ENCODE measurements at regions not wholly inside any gene's neighbourhood (a gene's known extent, or its start where the extent isn't known, plus 50 kb on each side); places are given as distances from the start of the nearest gene placed in this dataset.
"Not testable (repeated sequence)": the region's sequence is repeated elsewhere in the genome, so short reads cannot be mapped to it uniquely, and the experiment has no call there.

GRCh38 chr12:32010631-32011336 lies 51.6 kb downstream of the RESF1 start:
- no peak for TF ChIP-seq CTCF (IDR thresholded peaks at IDR 0.05; ENCODE audit: unreplicated experiment)
- H3K27me3 Mint-ChIP-seq, result no peaks in the 10 kb centered on the region
- peaks cover 8% of the 10 kb centered on the region for H3K36me3 Mint-ChIP-seq (ENCODE audit: insufficient read depth)
- no peak for DNase-seq (ENCODE audit: low spot score, unreplicated experiment)
- peaks cover 5% of the 10 kb centered on the region for H3K4me1 Mint-ChIP-seq (ENCODE audit: low read depth)
- no peak overlapping the region for H3K27ac Mint-ChIP-seq
- H3K9me3 Mint-ChIP-seq (ENCODE audit: low read depth), result no peaks in the 10 kb centered on the region
- no peak overlapping the region for H3K4me3 Mint-ChIP-seq (ENCODE audit: low read depth)

DNA sequence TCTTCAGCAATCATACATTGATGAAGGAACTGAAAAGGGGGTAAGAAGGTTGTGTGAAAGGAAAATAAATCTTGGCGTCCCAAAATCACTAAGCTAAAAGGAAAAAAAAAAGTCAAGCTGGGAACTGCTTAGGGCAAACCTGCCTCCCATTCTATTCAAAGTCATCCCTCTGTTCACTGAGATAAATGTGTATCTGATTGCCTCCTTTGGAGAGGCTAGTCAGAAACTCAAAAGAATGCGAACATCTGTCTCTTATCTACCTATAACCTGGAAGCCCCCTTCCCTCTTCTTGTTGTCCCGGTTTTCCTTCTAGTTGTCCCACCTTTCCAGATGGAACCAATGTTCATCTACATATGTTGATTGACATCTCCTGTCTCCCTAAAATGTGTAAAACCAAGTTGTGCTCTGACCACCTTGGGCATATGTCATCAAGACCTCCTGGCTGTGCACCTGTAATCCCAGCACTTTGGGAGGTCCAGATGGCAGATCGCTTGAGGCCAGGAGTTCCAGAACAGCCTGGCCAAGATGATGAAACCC lies 53.1 kb downstream of the RESF1 start:
- H3K27ac Mint-ChIP-seq, result no peak overlapping the region
- H3K4me1 Mint-ChIP-seq (ENCODE audit: low read depth), result peaks cover 5% of the 10 kb centered on the region
- no peak for TF ChIP-seq CTCF (IDR thresholded peaks at IDR 0.05; ENCODE audit: unreplicated experiment)
- no peaks in the 10 kb centered on the region for H3K27me3 Mint-ChIP-seq
- DNase-seq (ENCODE audit: low spot score, unreplicated experiment), result no peak
- no peaks in the 10 kb centered on the region for H3K9me3 Mint-ChIP-seq (ENCODE audit: low read depth)
- H3K4me3 Mint-ChIP-seq (ENCODE audit: low read depth), result no peak overlapping the region
- peaks cover 5% of the 10 kb centered on the region for H3K36me3 Mint-ChIP-seq (ENCODE audit: insufficient read depth)

DNA sequence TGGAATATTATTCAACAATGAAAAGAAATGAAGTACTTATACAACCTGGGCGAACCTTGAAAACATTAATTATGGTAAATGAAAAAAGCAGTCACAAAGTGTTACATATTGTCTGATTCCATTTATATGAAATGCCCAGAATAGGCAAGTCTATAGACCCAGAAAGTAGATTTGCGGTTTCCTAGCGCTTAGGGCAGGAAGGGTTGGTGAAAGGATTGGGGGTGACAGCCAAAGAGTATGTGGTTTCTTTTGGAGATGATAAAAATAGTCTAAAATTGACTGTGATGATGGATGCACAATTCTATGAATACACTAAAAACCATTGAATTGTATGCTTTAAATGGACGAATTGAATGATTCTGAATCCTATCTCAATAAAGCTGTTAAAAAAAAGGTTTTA lies 55.8 kb downstream of the RESF1 start:
- no peaks in the 10 kb centered on the region for H3K27me3 Mint-ChIP-seq
- no peaks in the 10 kb centered on the region for H3K9me3 Mint-ChIP-seq (ENCODE audit: low read depth)

GRCh38 chr12:32016680-32017482 lies 57.7 kb downstream of the RESF1 start:
- Mint-ChIP-seq H3K9me3 (ENCODE audit: low read depth) (no peaks in the 10 kb centered on the region), H3K27me3 (no peaks in the 10 kb centered on the region), H3K4me3 (ENCODE audit: low read depth) (no peak overlapping the region), H3K27ac (peak overlapping the region; percentile 71), H3K36me3 (ENCODE audit: insufficient read depth) (no peaks in the 10 kb centered on the region), H3K4me1 (ENCODE audit: low read depth) (no peaks in the 10 kb centered on the region)
- TF ChIP-seq CTCF (IDR thresholded peaks at IDR 0.05; ENCODE audit: unreplicated experiment), result no peak
- DNase-seq (ENCODE audit: low spot score, unreplicated experiment), result no peak

More for the DNA sequence above, 55.8 kb downstream of the RESF1 start:
- Mint-ChIP-seq H3K36me3 (ENCODE audit: insufficient read depth) (no peaks in the 10 kb centered on the region), H3K4me1 (ENCODE audit: low read depth) (peaks cover 5% of the 10 kb centered on the region), H3K4me3 (ENCODE audit: low read depth) (no peak overlapping the region), H3K27ac (no peak overlapping the region)
- no peak for DNase-seq (ENCODE audit: low spot score, unreplicated experiment)
- TF ChIP-seq CTCF (IDR thresholded peaks at IDR 0.05; ENCODE audit: unreplicated experiment), result no peak

GRCh38 chr12:32021346-32021773 lies 62.1 kb downstream of the RESF1 start:
- TF ChIP-seq CTCF (IDR thresholded peaks at IDR 0.05; ENCODE audit: unreplicated experiment), result no peak
- peaks cover 4% of the 10 kb centered on the region for H3K9me3 Mint-ChIP-seq (ENCODE audit: low read depth)
- DNase-seq (ENCODE audit: low spot score, unreplicated experiment), result no peak
- H3K36me3 Mint-ChIP-seq (ENCODE audit: insufficient read depth), result no peaks in the 10 kb centered on the region
- no peaks in the 10 kb centered on the region for H3K27me3 Mint-ChIP-seq
- H3K4me3 Mint-ChIP-seq (ENCODE audit: low read depth), result no peak overlapping the region
- H3K27ac Mint-ChIP-seq, result peak overlapping the region; percentile 1
- peaks cover 4% of the 10 kb centered on the region for H3K4me1 Mint-ChIP-seq (ENCODE audit: low read depth)

- H3K4me1 Mint-ChIP-seq (ENCODE audit: low read depth); DNase-seq (ENCODE audit: low spot score, unreplicated experiment); H3K27me3 Mint-ChIP-seq; H3K27ac Mint-ChIP-seq; H3K9me3 Mint-ChIP-seq (ENCODE audit: low read depth); H3K36me3 Mint-ChIP-seq (ENCODE audit: insufficient read depth); H3K4me3 Mint-ChIP-seq (ENCODE audit: low read depth): not testable (repeated sequence)
Measured at GRCh38 chr12:32022387-32022786, 63.2 kb downstream of the RESF1 start.

GRCh38 chr12:32023861-32024260 lies 64.6 kb downstream of the RESF1 start:
- DNase-seq (ENCODE audit: low spot score, unreplicated experiment); H3K27me3 Mint-ChIP-seq; H3K4me3 Mint-ChIP-seq (ENCODE audit: low read depth); H3K27ac Mint-ChIP-seq; H3K36me3 Mint-ChIP-seq (ENCODE audit: insufficient read depth); H3K4me1 Mint-ChIP-seq (ENCODE audit: low read depth); H3K9me3 Mint-ChIP-seq (ENCODE audit: low read depth): not testable (repeated sequence)

Measured in progenitor cell of endocrine pancreas (in vitro differentiated cells).